ENCODE measurements at regions not wholly inside any gene's neighbourhood (a gene's known extent, or its start where the extent isn't known, plus 50 kb on each side); places are given as distances from the start of the nearest gene placed in this dataset.

DNA sequence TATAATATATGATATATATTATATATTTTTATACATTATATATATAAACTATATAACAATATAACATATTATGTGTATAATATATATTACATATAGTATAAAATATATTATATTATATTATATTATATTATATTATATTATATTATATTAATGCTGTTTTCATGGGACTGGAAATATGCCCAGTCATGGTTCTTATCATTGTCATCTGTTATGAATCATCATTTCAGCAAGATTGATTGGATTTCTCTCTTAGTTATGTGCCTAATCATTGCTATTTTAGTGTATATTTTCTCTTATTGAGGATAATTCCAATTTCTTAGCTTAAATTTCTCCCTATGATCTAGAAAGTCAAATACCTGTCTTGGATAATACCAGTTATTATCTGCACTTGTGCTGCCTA, 617.8 kb downstream of the TRIB2 start:
- TF ChIP-seq POLR2AphosphoS5 (IDR thresholded peaks at IDR 0.05; ENCODE audit: low read depth), result no peak
- no peak for TF ChIP-seq GABPA (IDR thresholded peaks at IDR 0.05; ENCODE audit: low read depth)
- TF ChIP-seq, protein P1, sequence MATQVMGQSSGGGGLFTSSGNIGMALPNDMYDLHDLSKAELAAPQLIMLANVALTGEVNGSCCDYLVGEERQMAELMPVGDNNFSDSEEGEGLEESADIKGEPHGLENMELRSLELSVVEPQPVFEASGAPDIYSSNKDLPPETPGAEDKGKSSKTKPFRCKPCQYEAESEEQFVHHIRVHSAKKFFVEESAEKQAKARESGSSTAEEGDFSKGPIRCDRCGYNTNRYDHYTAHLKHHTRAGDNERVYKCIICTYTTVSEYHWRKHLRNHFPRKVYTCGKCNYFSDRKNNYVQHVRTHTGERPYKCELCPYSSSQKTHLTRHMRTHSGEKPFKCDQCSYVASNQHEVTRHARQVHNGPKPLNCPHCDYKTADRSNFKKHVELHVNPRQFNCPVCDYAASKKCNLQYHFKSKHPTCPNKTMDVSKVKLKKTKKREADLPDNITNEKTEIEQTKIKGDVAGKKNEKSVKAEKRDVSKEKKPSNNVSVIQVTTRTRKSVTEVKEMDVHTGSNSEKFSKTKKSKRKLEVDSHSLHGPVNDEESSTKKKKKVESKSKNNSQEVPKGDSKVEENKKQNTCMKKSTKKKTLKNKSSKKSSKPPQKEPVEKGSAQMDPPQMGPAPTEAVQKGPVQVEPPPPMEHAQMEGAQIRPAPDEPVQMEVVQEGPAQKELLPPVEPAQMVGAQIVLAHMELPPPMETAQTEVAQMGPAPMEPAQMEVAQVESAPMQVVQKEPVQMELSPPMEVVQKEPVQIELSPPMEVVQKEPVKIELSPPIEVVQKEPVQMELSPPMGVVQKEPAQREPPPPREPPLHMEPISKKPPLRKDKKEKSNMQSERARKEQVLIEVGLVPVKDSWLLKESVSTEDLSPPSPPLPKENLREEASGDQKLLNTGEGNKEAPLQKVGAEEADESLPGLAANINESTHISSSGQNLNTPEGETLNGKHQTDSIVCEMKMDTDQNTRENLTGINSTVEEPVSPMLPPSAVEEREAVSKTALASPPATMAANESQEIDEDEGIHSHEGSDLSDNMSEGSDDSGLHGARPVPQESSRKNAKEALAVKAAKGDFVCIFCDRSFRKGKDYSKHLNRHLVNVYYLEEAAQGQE (IDR thresholded peaks at IDR 0.05; ENCODE audit: insufficient replicate concordance, low read depth), result no peak
- TF ChIP-seq SPI1 (IDR thresholded peaks at IDR 0.05; ENCODE audit: borderline replicate concordance, low read depth), result no peak
- TF ChIP-seq, protein P2, sequence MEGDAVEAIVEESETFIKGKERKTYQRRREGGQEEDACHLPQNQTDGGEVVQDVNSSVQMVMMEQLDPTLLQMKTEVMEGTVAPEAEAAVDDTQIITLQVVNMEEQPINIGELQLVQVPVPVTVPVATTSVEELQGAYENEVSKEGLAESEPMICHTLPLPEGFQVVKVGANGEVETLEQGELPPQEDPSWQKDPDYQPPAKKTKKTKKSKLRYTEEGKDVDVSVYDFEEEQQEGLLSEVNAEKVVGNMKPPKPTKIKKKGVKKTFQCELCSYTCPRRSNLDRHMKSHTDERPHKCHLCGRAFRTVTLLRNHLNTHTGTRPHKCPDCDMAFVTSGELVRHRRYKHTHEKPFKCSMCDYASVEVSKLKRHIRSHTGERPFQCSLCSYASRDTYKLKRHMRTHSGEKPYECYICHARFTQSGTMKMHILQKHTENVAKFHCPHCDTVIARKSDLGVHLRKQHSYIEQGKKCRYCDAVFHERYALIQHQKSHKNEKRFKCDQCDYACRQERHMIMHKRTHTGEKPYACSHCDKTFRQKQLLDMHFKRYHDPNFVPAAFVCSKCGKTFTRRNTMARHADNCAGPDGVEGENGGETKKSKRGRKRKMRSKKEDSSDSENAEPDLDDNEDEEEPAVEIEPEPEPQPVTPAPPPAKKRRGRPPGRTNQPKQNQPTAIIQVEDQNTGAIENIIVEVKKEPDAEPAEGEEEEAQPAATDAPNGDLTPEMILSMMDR (IDR thresholded peaks at IDR 0.05; ENCODE audit: insufficient read depth, low read length), result no peak
- no peak for DNase-seq (ENCODE audit: low read depth in 1 of 2, low spot score in 1 of 2)
- no peak overlapping the region for H3K4me3 ChIP-seq (replicated peaks; ENCODE audit: insufficient read depth, low read length)
- no peaks in the 10 kb centered on the region for H3K27me3 ChIP-seq (ENCODE audit: insufficient read depth, poor library complexity, severe bottlenecking)
- no peak overlapping the region for H3K27ac ChIP-seq (replicated peaks)

DNA sequence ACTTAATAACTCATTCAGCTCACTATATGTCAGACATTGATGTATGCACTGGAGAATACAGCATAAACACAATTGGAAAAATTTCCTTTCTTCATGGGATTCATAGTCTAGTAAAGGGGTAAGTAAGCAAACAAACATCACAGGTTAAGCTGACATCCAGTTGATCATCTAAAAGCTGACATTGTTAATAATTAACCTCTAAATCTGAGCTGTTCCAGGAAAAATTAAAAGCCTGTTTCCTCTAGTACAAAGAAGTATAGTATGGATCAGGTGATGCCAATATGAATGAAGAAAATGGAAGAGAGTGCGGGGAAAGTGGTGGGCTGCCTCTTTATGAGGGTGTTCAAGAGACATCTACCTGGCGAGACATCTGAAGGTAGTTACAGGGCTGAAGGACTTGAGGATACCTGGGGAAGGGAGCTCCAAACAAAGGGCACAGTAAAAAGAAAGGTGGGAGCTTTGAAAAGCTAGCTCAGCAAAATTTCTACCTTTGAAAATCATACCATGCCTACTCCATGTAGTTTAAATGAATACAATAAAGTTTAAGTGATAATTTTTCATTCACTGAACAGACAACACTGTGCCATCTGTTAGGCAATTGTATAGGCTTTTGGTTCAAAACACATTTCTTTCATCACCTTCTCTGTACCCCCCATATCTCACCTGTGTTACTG, 619.3 kb downstream of the TRIB2 start:
- TF ChIP-seq POLR2AphosphoS5 (IDR thresholded peaks at IDR 0.05; ENCODE audit: low read depth), result no peak
- TF ChIP-seq SPI1 (IDR thresholded peaks at IDR 0.05; ENCODE audit: borderline replicate concordance, low read depth), result no peak
- TF ChIP-seq, protein P2 (IDR thresholded peaks at IDR 0.05; ENCODE audit: insufficient read depth, low read length), result no peak
- TF ChIP-seq GABPA (IDR thresholded peaks at IDR 0.05; ENCODE audit: low read depth), result no peak
- TF ChIP-seq, protein P1 (IDR thresholded peaks at IDR 0.05; ENCODE audit: insufficient replicate concordance, low read depth), result no peak
- Histone ChIP-seq H3K27me3 (ENCODE audit: insufficient read depth, poor library complexity, severe bottlenecking) (no peaks in the 10 kb centered on the region), H3K27ac (replicated peaks) (no peak overlapping the region), H3K4me3 (replicated peaks; ENCODE audit: insufficient read depth, low read length) (no peak overlapping the region)
- DNase-seq (ENCODE audit: low read depth in 1 of 2, low spot score in 1 of 2), result no peak

DNA sequence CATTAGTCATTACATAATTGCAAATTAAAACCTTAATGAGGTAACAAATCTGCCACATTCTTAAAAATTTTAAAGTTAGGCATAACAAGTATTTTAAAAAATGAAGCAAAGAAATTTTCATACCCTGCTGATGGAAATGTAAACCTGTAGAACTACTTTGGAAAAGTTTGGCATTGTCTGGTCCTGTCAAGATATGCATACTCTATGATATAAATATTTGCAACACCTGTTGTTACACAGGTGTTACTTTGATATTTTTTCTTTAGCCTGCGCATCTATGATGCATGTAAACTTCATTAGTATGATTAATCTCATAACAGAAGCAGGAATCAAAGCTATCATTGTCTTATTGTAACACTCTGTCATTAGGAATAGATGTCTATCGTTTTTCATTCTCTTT, 634.3 kb downstream of the TRIB2 start:
- no peak overlapping the region for H3K27ac ChIP-seq (replicated peaks)
- no peak overlapping the region for H3K4me3 ChIP-seq (replicated peaks; ENCODE audit: insufficient read depth, low read length)
- H3K27me3 ChIP-seq (ENCODE audit: insufficient read depth, poor library complexity, severe bottlenecking), result no peaks in the 10 kb centered on the region
- TF ChIP-seq SPI1 (IDR thresholded peaks at IDR 0.05; ENCODE audit: borderline replicate concordance, low read depth) (no peak), GABPA (IDR thresholded peaks at IDR 0.05; ENCODE audit: low read depth) (no peak), POLR2AphosphoS5 (IDR thresholded peaks at IDR 0.05; ENCODE audit: low read depth) (no peak)
- TF ChIP-seq, protein P2 (IDR thresholded peaks at IDR 0.05; ENCODE audit: insufficient read depth, low read length), result no peak
- TF ChIP-seq, protein P1 (IDR thresholded peaks at IDR 0.05; ENCODE audit: insufficient replicate concordance, low read depth), result no peak
- DNase-seq (ENCODE audit: low read depth in 1 of 2, low spot score in 1 of 2), result no peak
